ENCODE measurements at regions not wholly inside any gene's neighbourhood (a gene's known extent, or its start where the extent isn't known, plus 50 kb on each side); places are given as distances from the start of the nearest gene placed in this dataset.

GRCh38 chr4:11606078-11606477 is 177.4 kb upstream of the HS3ST1 start:
- TF ChIP-seq POLR2A (IDR thresholded peaks at IDR 0.05; ENCODE audit: low read depth, low read length) (no peak), MXI1 (IDR thresholded peaks at IDR 0.05; ENCODE audit: borderline replicate concordance, low read depth, low read length) (no peak), CHD1 (IDR thresholded peaks at IDR 0.05; ENCODE audit: low read depth, low read length) (no peak), BHLHE40 (IDR thresholded peaks at IDR 0.05; ENCODE audit: low read depth, low read length) (no peak), MAFK (IDR thresholded peaks at IDR 0.05; ENCODE audit: low read depth, low read length) (no peak), SMC3 (IDR thresholded peaks at IDR 0.05; ENCODE audit: low read depth, low read length) (no peak), CEBPB (IDR thresholded peaks at IDR 0.05; ENCODE audit: low read depth, low read length) (no peak), FOS (IDR thresholded peaks at IDR 0.05; ENCODE audit: low read depth, low read length) (no peak), RFX5 (IDR thresholded peaks at IDR 0.05; ENCODE audit: low read depth, low read length) (no peak)
- TF ChIP-seq, protein P1, sequence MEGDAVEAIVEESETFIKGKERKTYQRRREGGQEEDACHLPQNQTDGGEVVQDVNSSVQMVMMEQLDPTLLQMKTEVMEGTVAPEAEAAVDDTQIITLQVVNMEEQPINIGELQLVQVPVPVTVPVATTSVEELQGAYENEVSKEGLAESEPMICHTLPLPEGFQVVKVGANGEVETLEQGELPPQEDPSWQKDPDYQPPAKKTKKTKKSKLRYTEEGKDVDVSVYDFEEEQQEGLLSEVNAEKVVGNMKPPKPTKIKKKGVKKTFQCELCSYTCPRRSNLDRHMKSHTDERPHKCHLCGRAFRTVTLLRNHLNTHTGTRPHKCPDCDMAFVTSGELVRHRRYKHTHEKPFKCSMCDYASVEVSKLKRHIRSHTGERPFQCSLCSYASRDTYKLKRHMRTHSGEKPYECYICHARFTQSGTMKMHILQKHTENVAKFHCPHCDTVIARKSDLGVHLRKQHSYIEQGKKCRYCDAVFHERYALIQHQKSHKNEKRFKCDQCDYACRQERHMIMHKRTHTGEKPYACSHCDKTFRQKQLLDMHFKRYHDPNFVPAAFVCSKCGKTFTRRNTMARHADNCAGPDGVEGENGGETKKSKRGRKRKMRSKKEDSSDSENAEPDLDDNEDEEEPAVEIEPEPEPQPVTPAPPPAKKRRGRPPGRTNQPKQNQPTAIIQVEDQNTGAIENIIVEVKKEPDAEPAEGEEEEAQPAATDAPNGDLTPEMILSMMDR (conservative IDR thresholded peaks at IDR 0.05; ENCODE audit: low read depth, low read length), result no peak
